HEK293T (cell line): ENCODE measurements at regions not wholly inside any gene's neighbourhood (a gene's known extent, or its start where the extent isn't known, plus 50 kb on each side); places are given as distances from the start of the nearest gene placed in this dataset.
"Not testable (repeated sequence)": the region's sequence is repeated elsewhere in the genome, so short reads cannot be mapped to it uniquely, and the experiment has no call there.

Experiments
- CTCF ChIA-PET: fragments of 350-600 bp; formaldehyde crosslinking; extraction: SDS; loops from one replicate; lab custom pipeline; 2021; ENCODE audit warnings: antibody characterized with exemption, inconsistent platforms; lab: Yijun Ruan, JAX
- POLR2A ChIA-PET: fragments of 350-600 bp; formaldehyde crosslinking; extraction: SDS; loops from one replicate; lab custom pipeline; 2020; ENCODE audit warnings: antibody characterized with exemption, inconsistent platforms; lab: Yijun Ruan, JAX
- DNase-seq: peaks from one replicate; pipeline ENCODE4 v3.0.0; 2012; ENCODE audit warnings: mixed read lengths; ENCODE audit errors: extremely low spot score
- ARNT ChIP-seq: fragments of 450-650 bp; IDR thresholded peaks from 2 replicates; pipeline ENCODE4 v1.6.1; 2017; ENCODE audit warnings: mild to moderate bottlenecking
- BHLHE40 ChIP-seq: fragments of 450-650 bp; IDR thresholded peaks from 2 replicates; pipeline ENCODE4 v1.6.1; 2016; ENCODE audit warnings: mild to moderate bottlenecking, moderate library complexity, borderline replicate concordance
- CTBP1 ChIP-seq: fragments of 450-650 bp; IDR thresholded peaks from 2 replicates; pipeline ENCODE4 v1.6.1; 2016; ENCODE audit warnings: borderline replicate concordance
- ELF4 ChIP-seq: fragments of 450-650 bp; IDR thresholded peaks from 2 replicates; pipeline ENCODE4 v1.6.1; 2017; ENCODE audit warnings: antibody characterized with exemption
- FOXA1 ChIP-seq: fragments of 450-650 bp; IDR thresholded peaks from 2 replicates; pipeline ENCODE4 v1.6.1; 2016; ENCODE audit warnings: mild to moderate bottlenecking
- FOXK2 ChIP-seq: fragments of 450-650 bp; IDR thresholded peaks from 2 replicates; pipeline ENCODE4 v1.6.1; 2016; ENCODE audit warnings: mild to moderate bottlenecking
- FOXM1 ChIP-seq: fragments of 450-650 bp; IDR thresholded peaks from 2 replicates; pipeline ENCODE4 v1.6.1; 2017; ENCODE audit warnings: mild to moderate bottlenecking, borderline replicate concordance
- HDGF ChIP-seq: fragments of 450-650 bp; IDR thresholded peaks from 2 replicates; pipeline ENCODE4 v1.6.1; 2017; ENCODE audit warnings: antibody characterized with exemption, borderline replicate concordance
- L3MBTL2 ChIP-seq: fragments of 450-650 bp; conservative IDR thresholded peaks from 2 replicates; pipeline ENCODE4 v1.6.1; 2016; ENCODE audit warnings: mild to moderate bottlenecking
- LEF1 ChIP-seq: fragments of 450-650 bp; IDR thresholded peaks from 2 replicates; pipeline ENCODE4 v1.6.1; 2017; ENCODE audit warnings: mild to moderate bottlenecking, borderline replicate concordance
- NFRKB ChIP-seq: fragments of 450-650 bp; IDR thresholded peaks from 2 replicates; pipeline ENCODE4 v1.6.1; 2016; ENCODE audit warnings: mild to moderate bottlenecking, moderate library complexity
- PKNOX1 ChIP-seq: fragments of 450-650 bp; IDR thresholded peaks from 2 replicates; pipeline ENCODE4 v1.6.1; 2016
- SP1 ChIP-seq: fragments of 450-650 bp; IDR thresholded peaks from 2 replicates; pipeline ENCODE4 v1.6.1; 2017
- SUZ12 ChIP-seq: fragments of 450-650 bp; IDR thresholded peaks from 2 replicates; pipeline ENCODE4 v1.6.1; 2016; ENCODE audit warnings: mild to moderate bottlenecking
- TARDBP ChIP-seq: fragments of 450-650 bp; IDR thresholded peaks from 2 replicates; pipeline ENCODE4 v1.6.1; 2016
- ZNF384 ChIP-seq: fragments of 450-650 bp; IDR thresholded peaks from 2 replicates; pipeline ENCODE4 v1.6.1; 2016

- no peak for DNase-seq
- ChIA-PET POLR2A (no interaction called here), CTCF (no interaction called here)
- TF ChIP-seq HDGF: no peak
- TF ChIP-seq PKNOX1: no peak
- no peak for TF ChIP-seq SUZ12
- TF ChIP-seq LEF1: no peak
- no peak for TF ChIP-seq CTBP1
- TF ChIP-seq ARNT: no peak
- no peak for TF ChIP-seq FOXK2
- TF ChIP-seq NFRKB: no peak
- no peak for TF ChIP-seq FOXM1
- TF ChIP-seq BHLHE40: no peak
- TF ChIP-seq SP1: no peak
- TF ChIP-seq TARDBP: no peak
- TF ChIP-seq ELF4: no peak
- TF ChIP-seq L3MBTL2: no peak
- no peak for TF ChIP-seq FOXA1
- TF ChIP-seq ZNF384: no peak
These were observed 1447.3 kb upstream of the ACO1 start for GRCh38 chr9:30937106-30937505.

- CTCF ChIA-PET, DNase-seq, POLR2A ChIA-PET: not testable (repeated sequence)
These were observed 1441.6 kb upstream of the ACO1 start for GRCh38 chr9:30942852-30943251.

GRCh38 chr9:30943446-30944224 lies 1440.8 kb upstream of the ACO1 start:
- no peak for TF ChIP-seq SP1
- no peak for TF ChIP-seq PKNOX1
- TF ChIP-seq ARNT: no peak
- TF ChIP-seq HDGF: no peak
- no peak for TF ChIP-seq FOXM1
- TF ChIP-seq TARDBP: no peak
- TF ChIP-seq L3MBTL2: no peak
- no peak for TF ChIP-seq ELF4
- no peak for TF ChIP-seq CTBP1
- no peak for TF ChIP-seq LEF1
- no peak for TF ChIP-seq ZNF384
- TF ChIP-seq NFRKB: no peak
- no peak for TF ChIP-seq FOXA1
- ChIA-PET CTCF (no interaction called here), POLR2A (no interaction called here)
- DNase-seq: no peak

DNA sequence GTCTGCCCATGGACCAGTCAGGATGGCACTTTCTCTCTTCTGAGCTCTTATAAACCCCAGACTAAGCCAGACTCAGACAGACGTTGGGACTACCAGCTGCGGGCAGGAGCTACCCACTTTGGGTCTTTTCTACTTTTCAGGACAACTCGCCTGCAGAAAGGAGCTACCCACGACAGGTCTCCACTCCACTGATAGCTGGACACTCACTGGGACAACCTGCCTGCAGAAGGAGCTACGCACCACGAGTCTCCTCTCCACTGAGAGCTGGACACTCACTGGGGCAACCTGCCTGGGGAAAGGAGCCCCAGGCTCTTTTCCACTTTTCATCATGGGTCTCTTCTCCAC lies 1440.2 kb upstream of the ACO1 start:
- TF ChIP-seq ZNF384: no peak
- TF ChIP-seq HDGF: no peak
- no peak for TF ChIP-seq LEF1
- TF ChIP-seq FOXK2: no peak
- TF ChIP-seq L3MBTL2: no peak
- TF ChIP-seq FOXA1: no peak
- TF ChIP-seq ELF4: no peak
- no peak for TF ChIP-seq FOXM1
- no peak for TF ChIP-seq PKNOX1
- TF ChIP-seq TARDBP: no peak
- TF ChIP-seq SP1: no peak
- TF ChIP-seq NFRKB: no peak
- TF ChIP-seq SUZ12: no peak
- TF ChIP-seq ARNT: no peak
- no peak for TF ChIP-seq CTBP1
- no peak for TF ChIP-seq BHLHE40
- DNase-seq: no peak
- ChIA-PET POLR2A (no interaction called here), CTCF (no interaction called here)

DNA sequence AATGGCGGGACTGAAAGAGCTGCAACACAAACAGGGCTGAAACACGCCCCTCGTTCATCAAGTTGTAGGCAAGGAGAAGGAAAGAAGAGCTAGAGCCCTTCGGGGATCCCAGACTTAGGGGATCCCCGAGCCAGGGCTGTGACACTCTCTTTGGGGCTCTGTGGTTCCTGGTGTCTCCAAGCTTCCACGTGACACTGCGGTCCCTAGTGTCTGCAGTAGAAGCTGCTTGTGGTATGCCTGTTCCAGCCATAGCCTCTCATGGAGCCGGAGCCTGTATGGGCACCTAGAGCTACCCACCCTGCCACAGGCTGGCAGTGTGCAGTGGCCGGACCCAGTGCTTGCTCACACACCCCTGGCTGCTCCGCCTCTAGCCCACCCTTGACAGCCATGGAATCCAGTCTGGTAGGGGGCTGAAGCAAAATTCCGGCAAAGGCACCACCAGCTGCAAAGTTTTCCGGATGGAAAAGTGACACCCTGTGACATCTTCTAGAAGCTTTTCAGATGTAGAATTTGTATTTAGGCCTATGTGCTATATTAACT lies 1439.6 kb upstream of the ACO1 start:
- DNase-seq: no peak
- ChIA-PET CTCF (no interaction called here), POLR2A (no interaction called here)
- no peak for TF ChIP-seq PKNOX1
- TF ChIP-seq LEF1: no peak
- TF ChIP-seq FOXM1: no peak
- no peak for TF ChIP-seq L3MBTL2
- no peak for TF ChIP-seq ZNF384
- no peak for TF ChIP-seq CTBP1
- TF ChIP-seq BHLHE40: no peak
- TF ChIP-seq FOXK2: no peak
- no peak for TF ChIP-seq SUZ12

DNA sequence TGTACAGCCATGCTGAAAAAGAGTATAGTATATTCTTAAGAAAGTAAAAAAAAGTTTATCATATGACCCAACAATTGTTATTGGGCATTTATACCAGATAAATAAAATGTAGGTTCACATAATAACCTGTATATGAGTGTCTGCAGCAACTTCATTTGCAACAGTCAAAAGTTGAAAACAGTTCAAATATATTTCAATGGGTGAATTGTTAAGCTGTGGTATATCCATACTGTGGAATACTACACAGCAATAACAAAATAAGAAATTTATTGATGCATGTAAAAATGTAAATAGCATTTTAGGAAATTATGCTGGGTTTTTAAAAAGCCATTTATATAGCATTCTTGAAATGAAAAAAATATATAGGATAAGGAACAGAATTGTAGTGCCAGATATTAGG lies 1420.1 kb upstream of the ACO1 start:
- no peak for TF ChIP-seq HDGF
- TF ChIP-seq CTBP1: no peak
- no peak for TF ChIP-seq ELF4
- TF ChIP-seq ZNF384: no peak
- no peak for TF ChIP-seq LEF1
- no peak for TF ChIP-seq SP1
- ChIA-PET POLR2A (no interaction called here), CTCF (no interaction called here)
- no peak for DNase-seq
